Hepatocyte (in vitro differentiated cells): ENCODE measurements at regions not wholly inside any gene's neighbourhood (a gene's known extent, or its start where the extent isn't known, plus 50 kb on each side); places are given as distances from the start of the nearest gene placed in this dataset.

Source experiments
- CTCF ChIP-seq: fragments of 200-600 bp; sonication (generic); IDR thresholded peaks from 2 replicates; pipeline ENCODE4 v1.5.1; 2016; ENCODE audit warnings: antibody characterized with exemption, mild to moderate bottlenecking; ENCODE audit not compliant: poor library complexity
- EZH2phosphoT487 ChIP-seq: fragments of 200-600 bp; sonication (generic); IDR thresholded peaks from one replicate; pipeline ENCODE4 v1.6.1; 2018; ENCODE audit warnings: antibody characterized with exemption, mild to moderate bottlenecking, low read depth, moderate library complexity; ENCODE audit not compliant: unreplicated experiment, severe bottlenecking

GRCh38 chr6:126172131-126172530, 167.8 kb upstream of the CENPW start:
- TF ChIP-seq CTCF (no peak), EZH2phosphoT487 (no peak)
